GM21526 (cell line): ENCODE measurements at regions not wholly inside any gene's neighbourhood (a gene's known extent, or its start where the extent isn't known, plus 50 kb on each side); places are given as distances from the start of the nearest gene placed in this dataset.

ENCODE experiments used
- ATAC-seq: cut with Tn5 transposase; IDR thresholded peaks from one replicate; pipeline ENCODE4 v1.9.1; 2021; ENCODE audit warnings: moderate library complexity; ENCODE audit not compliant: unreplicated experiment, low FRiP score

GRCh38 chr1:5404412-5405203, 587.6 kb downstream of the NPHP4 start:
- ATAC-seq = no peak

- ATAC-seq = no peak
Observed at GRCh38 chr1:5403935-5404334, 588.3 kb downstream of the NPHP4 start.

GRCh38 chr1:5402618-5403017, 589.6 kb downstream of the NPHP4 start:
- no peak for ATAC-seq

- ATAC-seq = no peak
Observed at GRCh38 chr1:5399771-5400170, 592.5 kb downstream of the NPHP4 start.

GRCh38 chr1:5396593-5396992, 595.6 kb downstream of the NPHP4 start:
- no peak for ATAC-seq

GRCh38 chr1:5394111-5394510, 598.1 kb downstream of the NPHP4 start:
- no peak for ATAC-seq

- no peak for ATAC-seq
Observed at GRCh38 chr1:5393603-5394002, 598.6 kb downstream of the NPHP4 start.

- no peak for ATAC-seq
Observed at GRCh38 chr1:5393146-5393545, 599.1 kb downstream of the NPHP4 start.

- ATAC-seq = no peak
Observed at GRCh38 chr1:5391725-5392124, 600.5 kb downstream of the NPHP4 start.

GRCh38 chr1:5390504-5390903, 601.7 kb downstream of the NPHP4 start:
- no peak for ATAC-seq

GRCh38 chr1:5389101-5389885, 602.9 kb downstream of the NPHP4 start:
- no peak for ATAC-seq

- ATAC-seq = no peak
Observed at GRCh38 chr1:5388622-5389021, 603.6 kb downstream of the NPHP4 start.

- no peak for ATAC-seq
Observed at GRCh38 chr1:5386371-5386770, 605.9 kb downstream of the NPHP4 start.

GRCh38 chr1:5385956-5386355, 606.3 kb downstream of the NPHP4 start:
- no peak for ATAC-seq

GRCh38 chr1:5385096-5385799, 607.0 kb downstream of the NPHP4 start:
- no peak for ATAC-seq

GRCh38 chr1:5381491-5381890, 610.7 kb downstream of the NPHP4 start:
- no peak for ATAC-seq

GRCh38 chr1:5379176-5379759, 613.0 kb downstream of the NPHP4 start:
- ATAC-seq = no peak

GRCh38 chr1:5376538-5377247, 615.5 kb downstream of the NPHP4 start:
- no peak for ATAC-seq

GRCh38 chr1:5375481-5375880, 616.7 kb downstream of the NPHP4 start:
- ATAC-seq = no peak

- no peak for ATAC-seq
Observed at GRCh38 chr1:5374192-5374591, 618.0 kb downstream of the NPHP4 start.
